Neural crest cell (in vitro differentiated cells): ENCODE measurements at regions not wholly inside any gene's neighbourhood (a gene's known extent, or its start where the extent isn't known, plus 50 kb on each side); places are given as distances from the start of the nearest gene placed in this dataset.

Experiments used
- DNase-seq: peaks from one replicate; pipeline ENCODE4 v3.0.0; 2021; ENCODE audit warnings: low read depth, mixed read lengths, low spot score
- H3K27ac Mint-ChIP-seq: one replicate; pipeline ENCODE4 v1.8.0; 2021; ENCODE audit warnings: mild to moderate bottlenecking, mixed read lengths; ENCODE audit not compliant: unreplicated experiment
- H3K27me3 Mint-ChIP-seq: 2 replicates; pipeline ENCODE4 v1.8.0; 2021; ENCODE audit warnings: low read depth, mild to moderate bottlenecking, mixed read lengths
- H3K36me3 Mint-ChIP-seq: 2 replicates; pipeline ENCODE4 v1.8.0; 2021; ENCODE audit warnings: low read depth, mild to moderate bottlenecking, mixed read lengths
- H3K4me1 Mint-ChIP-seq: 2 replicates; pipeline ENCODE4 v1.8.0; 2021; ENCODE audit warnings: mixed read lengths
- H3K4me3 Mint-ChIP-seq: one replicate; pipeline ENCODE4 v1.8.0; 2021; ENCODE audit warnings: mild to moderate bottlenecking, mixed read lengths
- H3K9me3 Mint-ChIP-seq: 2 replicates; pipeline ENCODE4 v1.8.0; 2021; ENCODE audit warnings: mixed read lengths
- TF ChIP-seq, protein P1 (sequence below): fragments of 200-600 bp; sonication (generic); conservative IDR thresholded peaks from 2 replicates; pipeline ENCODE4 v1.5.0; 2021; ENCODE audit warnings: antibody characterized with exemption, mild to moderate bottlenecking

GRCh38 chr10:100655760-100656421, 89.5 kb upstream of the PAX2 start:
- Mint-ChIP-seq H3K27ac (no peak overlapping the region), H3K36me3 (no peaks in the 10 kb centered on the region), H3K9me3 (peaks cover 3% of the 10 kb centered on the region), H3K4me1 (peaks cover 29% of the 10 kb centered on the region), H3K27me3 (peaks cover 87% of the 10 kb centered on the region), H3K4me3 (peak overlapping the region; percentile 86)
- TF ChIP-seq, protein P1, sequence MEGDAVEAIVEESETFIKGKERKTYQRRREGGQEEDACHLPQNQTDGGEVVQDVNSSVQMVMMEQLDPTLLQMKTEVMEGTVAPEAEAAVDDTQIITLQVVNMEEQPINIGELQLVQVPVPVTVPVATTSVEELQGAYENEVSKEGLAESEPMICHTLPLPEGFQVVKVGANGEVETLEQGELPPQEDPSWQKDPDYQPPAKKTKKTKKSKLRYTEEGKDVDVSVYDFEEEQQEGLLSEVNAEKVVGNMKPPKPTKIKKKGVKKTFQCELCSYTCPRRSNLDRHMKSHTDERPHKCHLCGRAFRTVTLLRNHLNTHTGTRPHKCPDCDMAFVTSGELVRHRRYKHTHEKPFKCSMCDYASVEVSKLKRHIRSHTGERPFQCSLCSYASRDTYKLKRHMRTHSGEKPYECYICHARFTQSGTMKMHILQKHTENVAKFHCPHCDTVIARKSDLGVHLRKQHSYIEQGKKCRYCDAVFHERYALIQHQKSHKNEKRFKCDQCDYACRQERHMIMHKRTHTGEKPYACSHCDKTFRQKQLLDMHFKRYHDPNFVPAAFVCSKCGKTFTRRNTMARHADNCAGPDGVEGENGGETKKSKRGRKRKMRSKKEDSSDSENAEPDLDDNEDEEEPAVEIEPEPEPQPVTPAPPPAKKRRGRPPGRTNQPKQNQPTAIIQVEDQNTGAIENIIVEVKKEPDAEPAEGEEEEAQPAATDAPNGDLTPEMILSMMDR: no peak
- no peak for DNase-seq

DNA sequence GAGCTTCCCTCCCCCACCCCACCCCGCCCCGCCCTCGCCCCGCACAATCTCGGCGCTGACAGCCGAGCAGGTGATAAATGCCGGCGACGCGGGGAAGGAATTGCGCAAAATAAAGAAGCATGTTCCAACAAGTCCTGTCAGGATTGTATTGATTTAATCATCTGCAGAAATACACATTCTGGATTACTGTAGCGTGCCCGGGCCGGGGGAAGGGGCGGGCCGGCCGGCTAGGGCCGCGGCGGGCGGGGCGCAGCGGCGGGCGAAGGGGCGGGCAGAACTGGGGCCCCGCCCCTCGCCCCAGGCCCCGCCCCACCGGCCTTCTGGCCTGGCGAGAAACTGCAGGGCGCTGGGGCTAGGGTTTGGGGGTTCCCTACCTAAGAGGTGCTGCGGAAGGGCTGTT, 88.9 kb upstream of the PAX2 start:
- peaks cover 92% of the 10 kb centered on the region for H3K27me3 Mint-ChIP-seq
- peaks cover 29% of the 10 kb centered on the region for H3K4me1 Mint-ChIP-seq
- H3K4me3 Mint-ChIP-seq: no peak overlapping the region
- H3K27ac Mint-ChIP-seq: no peak overlapping the region
- TF ChIP-seq, protein P1: no peak
- H3K9me3 Mint-ChIP-seq: peaks cover 3% of the 10 kb centered on the region
- no peaks in the 10 kb centered on the region for H3K36me3 Mint-ChIP-seq
- DNase-seq: no peak

DNA sequence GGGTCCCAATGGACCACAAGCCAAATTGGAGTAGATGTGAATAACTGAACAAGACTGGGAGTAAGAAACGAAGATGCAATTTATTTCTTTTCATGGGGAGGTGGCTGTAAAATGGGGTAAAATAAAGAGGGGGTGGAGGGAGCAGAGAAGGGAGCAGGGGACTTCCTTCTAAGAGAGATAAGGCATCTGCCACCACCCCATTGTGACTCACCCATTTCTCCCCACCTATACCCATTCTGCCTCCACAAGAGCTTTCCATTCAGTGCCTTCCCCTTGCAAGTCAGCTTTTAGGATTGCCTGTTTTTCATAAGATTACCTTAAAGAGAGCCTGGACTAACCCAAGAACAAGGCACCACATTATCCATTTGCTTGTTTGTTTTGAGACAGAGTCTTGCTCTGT, 87.1 kb upstream of the PAX2 start:
- H3K27ac Mint-ChIP-seq: no peak overlapping the region
- H3K36me3 Mint-ChIP-seq: no peaks in the 10 kb centered on the region
- no peaks in the 10 kb centered on the region for H3K9me3 Mint-ChIP-seq
- no peak for DNase-seq
- peak overlapping the region; percentile 28 for H3K4me3 Mint-ChIP-seq
- H3K4me1 Mint-ChIP-seq: peaks cover 22% of the 10 kb centered on the region
- H3K27me3 Mint-ChIP-seq: peaks cover 96% of the 10 kb centered on the region
- TF ChIP-seq, protein P1: no peak

DNA sequence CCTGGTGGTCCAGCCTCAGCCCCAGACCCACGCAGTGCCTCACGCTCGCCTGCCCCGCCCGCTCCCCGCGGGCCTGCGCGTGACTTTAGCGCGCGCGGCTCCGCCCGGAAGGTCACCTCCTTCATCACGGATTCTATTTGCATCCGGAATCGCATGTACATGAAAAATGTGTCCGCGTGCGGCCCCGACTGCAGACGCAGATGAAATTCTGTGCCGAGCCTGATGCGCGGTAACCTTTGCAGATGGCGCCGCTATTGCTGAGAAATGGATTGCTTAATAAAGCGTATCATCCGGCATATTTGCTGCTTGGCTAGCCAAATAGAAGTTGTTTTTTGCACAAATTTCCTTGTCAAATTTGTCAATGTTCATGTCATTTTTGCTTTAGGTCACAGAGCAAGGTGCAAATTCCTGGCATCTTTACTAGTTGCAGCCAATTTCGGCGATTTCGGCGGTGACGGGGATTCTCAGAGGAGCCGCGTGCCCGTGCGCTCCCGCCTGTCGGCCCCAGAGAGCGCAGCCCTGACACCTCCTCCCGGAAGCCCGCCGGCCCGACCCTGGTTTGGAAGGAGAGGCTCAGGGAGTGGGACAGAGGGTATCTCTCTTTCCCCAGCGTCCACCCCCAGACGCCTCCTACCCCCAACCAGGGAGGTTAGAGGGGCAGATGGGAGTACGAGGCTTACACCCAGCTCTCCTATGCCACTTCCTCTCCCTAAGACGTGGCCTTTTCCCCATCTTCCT, 85.9 kb upstream of the PAX2 start:
- Mint-ChIP-seq H3K4me1 (peaks cover 13% of the 10 kb centered on the region), H3K27ac (no peak overlapping the region), H3K4me3 (no peak overlapping the region), H3K27me3 (peaks cover 97% of the 10 kb centered on the region), H3K36me3 (no peaks in the 10 kb centered on the region), H3K9me3 (no peaks in the 10 kb centered on the region)
- TF ChIP-seq, protein P1: no peak
- no peak for DNase-seq

DNA sequence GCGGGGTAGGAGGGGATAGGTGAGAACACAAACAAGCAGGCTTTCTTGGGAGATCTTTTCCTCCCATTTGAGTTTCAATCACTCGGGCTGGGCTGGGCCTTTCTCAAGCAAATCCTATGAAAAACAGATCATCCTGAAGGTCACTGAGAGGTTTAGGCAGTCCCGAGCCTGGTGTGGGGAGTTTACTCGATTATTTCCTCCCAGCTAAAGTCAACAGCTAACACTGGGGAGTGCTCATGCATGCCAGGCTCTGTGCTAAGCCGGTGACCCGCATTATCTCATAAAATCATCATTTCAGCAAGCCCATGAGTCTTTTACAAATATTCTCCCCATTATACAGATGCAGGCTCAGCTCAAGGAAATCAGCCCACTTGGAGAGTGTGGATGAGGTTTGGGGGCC, 85.0 kb upstream of the PAX2 start:
- Mint-ChIP-seq H3K27ac (no peak overlapping the region), H3K27me3 (peaks cover 98% of the 10 kb centered on the region), H3K9me3 (no peaks in the 10 kb centered on the region), H3K4me3 (no peak overlapping the region), H3K4me1 (peaks cover 6% of the 10 kb centered on the region), H3K36me3 (no peaks in the 10 kb centered on the region)
- TF ChIP-seq, protein P1: no peak
- DNase-seq: no peak
